UCSD-AML1 (cell line): ENCODE measurements at regions not wholly inside any gene's neighbourhood (a gene's known extent, or its start where the extent isn't known, plus 50 kb on each side); places are given as distances from the start of the nearest gene placed in this dataset.
"Not testable (repeated sequence)": the region's sequence is repeated elsewhere in the genome, so short reads cannot be mapped to it uniquely, and the experiment has no call there.

ENCODE experiments used
- DNase-seq: peaks from one replicate; lab custom pipeline; 2025; ENCODE audit not compliant: unreplicated experiment; lab: John Stamatoyannopoulos, UW

DNA sequence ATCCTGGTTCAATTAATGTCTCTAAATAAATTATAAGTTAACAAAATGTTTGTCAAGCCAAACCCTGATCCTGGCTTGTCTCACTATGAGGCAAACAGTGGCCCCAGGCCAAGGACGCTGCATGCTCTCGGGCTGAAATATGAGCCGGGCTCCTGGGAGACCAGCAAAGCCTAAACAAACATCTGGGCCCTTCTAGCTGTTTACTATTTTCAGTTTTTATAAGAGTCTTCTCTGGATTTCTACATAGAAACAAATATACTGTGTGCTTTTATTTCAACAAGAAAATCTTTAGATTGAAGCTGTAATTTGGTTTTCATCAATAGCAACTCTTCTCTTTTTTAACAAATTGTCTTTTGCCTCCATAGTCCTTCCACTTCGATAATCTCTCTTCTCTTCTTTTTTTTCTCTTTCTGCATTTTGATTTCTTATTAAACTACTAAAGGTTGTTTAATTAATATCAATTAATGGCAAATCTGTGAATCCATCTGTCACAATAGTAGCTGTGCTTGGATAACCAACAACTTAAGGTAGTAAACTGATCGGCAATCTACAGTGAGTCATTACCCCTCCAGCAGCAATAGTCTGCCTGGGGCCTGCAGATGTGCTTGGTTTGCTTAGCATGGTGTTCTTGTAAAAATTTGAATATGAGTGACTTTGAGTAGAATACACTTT is 83.3 kb upstream of the DNAJC1 start:
- DNase-seq: no peak

DNA sequence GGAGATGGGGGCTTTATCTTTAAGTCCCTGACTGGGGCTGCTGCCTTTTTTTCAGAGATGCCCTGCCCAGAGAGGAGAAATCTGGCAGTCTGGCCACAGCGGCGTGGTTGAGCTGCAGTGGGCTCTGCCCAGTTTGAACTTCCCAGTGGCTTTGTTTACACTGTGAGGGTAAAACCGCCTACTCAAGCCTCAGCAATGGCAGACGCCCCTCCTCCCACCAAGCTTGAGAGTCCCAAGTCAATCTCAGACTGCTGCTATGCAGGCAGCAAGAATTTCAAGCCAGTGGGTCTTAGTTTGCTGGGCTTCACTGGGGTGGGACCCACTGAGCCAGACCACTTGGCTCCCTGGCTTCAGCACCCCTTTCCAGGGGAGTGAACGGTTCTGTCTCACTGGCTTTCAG is 76.4 kb upstream of the DNAJC1 start:
- DNase-seq: not testable (repeated sequence)

DNA sequence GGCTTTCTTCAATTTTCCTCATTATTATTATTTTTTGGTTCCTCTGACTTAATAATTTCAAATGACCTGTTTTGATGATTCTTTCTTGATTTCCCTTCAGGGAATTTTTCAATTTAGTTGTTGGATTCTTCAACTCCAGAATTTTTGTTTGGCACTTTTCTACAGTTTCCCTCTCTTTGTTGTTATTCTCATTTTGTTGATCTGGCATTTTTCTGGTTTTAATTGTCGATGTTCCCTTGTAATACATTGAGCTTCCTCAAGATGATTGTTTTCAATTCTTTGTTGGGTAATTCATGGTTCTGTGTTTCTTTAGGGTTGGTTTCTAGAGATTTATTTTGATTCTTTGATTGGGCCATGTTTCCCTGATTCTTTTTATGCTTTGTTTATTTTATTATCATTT is 67.8 kb upstream of the DNAJC1 start:
- no peak for DNase-seq

DNA sequence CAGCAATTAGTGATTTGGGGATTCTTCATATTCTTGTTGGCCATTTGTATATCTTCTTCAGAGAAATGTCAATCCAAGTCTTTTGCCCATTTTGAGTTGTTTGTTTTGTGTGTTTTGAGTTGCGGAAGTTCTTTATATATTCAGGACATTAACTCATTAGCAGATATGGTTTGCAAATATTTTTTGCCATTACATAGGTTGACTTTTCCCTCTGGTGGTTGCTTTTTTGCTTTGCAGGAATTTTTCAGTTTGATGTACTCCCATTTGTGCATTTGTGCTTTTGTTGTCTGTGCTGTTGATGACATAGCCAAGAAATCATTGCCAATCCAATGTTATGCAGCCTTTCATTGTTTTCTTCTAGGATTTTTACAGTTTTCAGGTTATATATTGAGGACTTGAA is 63.6 kb upstream of the DNAJC1 start:
- DNase-seq: no peak

DNA sequence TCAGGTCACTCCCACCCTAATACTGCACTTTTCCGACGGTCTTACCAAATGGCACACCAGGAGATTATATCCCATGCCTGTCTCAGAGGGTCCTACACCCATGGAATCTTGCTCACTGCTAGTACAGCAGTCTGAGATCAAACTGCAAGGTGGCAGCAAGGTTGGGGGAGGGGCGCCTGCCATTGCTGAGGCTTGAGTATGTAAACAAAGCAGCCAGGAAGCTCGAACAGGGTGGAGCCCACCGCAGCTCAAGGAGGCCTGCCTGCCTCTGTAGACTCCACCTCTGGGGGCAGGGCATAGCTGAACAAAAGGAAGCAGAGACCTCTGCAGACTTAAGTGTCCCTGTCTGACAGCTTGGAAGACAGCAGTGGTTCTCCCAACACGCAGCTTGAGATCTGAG is 57.5 kb upstream of the DNAJC1 start:
- not testable (repeated sequence) for DNase-seq

DNA sequence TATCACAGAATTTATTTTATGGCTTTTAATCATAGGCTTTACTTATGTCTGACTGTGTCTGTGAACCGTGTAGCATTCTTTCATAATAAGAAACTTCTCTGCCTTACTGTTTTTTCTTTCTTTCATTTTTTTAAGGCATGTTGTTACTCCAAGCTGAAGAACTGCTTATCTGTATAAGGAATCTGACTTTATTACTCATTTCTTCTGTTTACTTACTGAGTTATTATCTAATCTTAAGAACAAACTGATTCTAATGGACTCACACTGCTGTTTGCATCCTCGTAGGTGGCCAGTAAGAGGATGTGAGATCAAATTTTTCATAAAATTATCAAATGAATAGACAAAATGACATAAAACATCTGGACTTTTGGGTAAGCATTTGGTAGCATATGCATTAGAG is 54.7 kb upstream of the DNAJC1 start:
- DNase-seq: no peak

DNA sequence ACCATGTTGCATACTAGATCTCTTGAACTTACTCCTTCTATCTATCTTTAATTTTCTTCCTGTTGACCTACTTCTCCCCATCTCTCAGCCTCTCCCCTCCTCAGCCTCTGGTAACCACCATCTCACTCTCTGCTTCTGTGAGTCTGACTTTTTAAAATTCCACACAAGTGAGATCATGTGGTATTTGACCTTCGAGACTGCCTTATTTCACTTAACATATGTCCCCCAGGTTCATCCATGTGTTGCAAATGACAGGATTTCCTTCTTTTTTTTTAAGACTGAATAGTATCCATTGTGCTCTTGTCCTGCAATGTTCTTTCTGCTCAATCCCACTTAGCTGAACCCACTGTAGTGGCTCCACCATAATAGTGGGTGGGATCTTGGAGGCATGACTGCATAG is 51.4 kb upstream of the DNAJC1 start:
- no peak for DNase-seq
